NK-92 (cell line): ENCODE measurements at regions not wholly inside any gene's neighbourhood (a gene's known extent, or its start where the extent isn't known, plus 50 kb on each side); places are given as distances from the start of the nearest gene placed in this dataset.

Experiments used
- DNase-seq: peaks from one replicate; lab custom pipeline; 2025; ENCODE audit not compliant: unreplicated experiment; lab: John Stamatoyannopoulos, UW

DNA sequence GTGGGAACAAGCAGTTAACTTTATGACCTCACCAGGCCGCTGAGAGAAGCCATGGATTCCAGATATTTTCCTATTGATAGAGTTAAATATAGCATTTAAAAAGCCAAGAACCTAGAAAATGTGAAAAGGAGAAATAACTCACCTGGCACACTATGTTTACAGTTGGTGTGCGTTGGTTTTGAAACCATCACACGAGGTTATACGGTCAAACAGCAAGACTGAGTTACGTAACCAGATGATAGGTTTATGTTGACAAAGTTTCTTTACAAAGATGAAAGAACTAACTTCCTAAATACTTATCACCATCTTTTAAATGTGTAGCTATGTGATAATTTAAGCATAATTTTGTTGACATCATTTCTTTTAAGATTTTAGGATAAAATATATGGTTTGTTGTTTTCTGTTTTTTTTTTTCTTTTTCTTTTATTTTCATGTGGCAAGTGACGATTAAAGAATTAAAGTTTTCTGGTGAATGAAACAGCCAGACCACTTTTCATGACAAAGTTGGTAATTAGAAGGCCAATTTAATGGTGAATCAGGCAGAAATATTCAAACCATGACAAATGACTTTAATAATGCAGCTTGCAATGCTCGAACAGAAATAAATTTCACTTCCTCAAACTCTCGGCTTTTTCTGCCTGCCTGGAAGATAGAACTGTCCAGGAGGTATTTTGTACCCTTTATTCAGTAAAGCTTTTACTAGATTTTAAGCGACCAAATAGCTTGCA, 339.1 kb upstream of the OBI1 start:
- no peak for DNase-seq

DNA sequence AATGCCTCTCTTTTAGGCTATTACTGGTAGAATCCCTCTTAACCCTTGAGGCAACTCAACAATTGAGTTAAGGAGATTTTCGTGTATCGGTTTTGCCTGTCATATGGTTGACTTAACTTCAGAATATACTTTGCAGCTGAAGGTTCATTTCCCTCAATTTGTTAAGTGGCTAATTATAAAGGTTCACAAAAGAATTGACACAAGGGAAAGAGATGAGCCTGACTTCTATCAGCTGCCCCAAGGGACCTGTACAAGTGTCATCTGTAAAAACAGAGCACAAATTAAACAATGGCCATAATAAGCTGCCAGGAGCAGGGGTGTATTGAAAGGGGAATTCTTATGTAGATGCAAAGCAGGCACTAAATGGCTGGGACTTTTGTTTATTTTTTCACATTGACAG, 334.8 kb upstream of the OBI1 start:
- no peak for DNase-seq

DNA sequence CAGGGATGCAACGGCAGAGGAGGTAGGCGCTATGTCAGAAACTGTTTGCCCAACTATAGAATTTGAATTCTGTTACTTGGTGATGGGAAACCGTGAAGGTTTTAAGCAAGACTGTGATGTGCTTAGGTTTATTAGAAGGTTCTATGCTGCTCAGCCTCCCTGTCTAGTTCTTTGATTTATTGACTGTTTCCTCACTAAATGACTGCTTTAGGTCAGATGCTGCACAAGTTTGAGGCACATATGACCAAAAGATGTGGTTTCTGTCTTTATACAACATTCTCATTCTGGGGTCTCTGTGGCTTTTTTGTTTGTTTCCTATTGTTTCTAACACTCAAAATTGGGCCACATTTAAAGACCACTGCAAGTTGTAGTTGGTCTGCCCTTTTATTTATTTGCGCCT, 323.0 kb upstream of the OBI1 start:
- no peak for DNase-seq

DNA sequence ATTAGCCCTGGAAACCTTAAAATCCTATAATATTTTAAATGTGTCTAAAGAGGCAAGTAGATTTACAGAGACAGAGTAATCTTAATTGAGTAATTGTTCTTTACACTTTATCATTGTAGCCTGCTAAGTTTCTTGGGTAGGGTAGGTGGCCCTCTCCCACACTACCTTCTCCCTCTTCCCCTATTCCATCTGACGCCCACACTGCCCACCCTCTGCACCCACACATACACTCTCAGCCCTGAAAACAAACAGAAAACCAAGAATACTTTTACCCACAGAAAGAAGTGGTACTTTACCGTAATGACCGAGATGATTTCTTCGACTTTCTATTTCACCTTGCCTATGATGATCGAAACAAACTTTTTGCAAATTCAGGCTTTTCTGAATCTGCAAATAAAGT, 320.4 kb upstream of the OBI1 start:
- DNase-seq: no peak

DNA sequence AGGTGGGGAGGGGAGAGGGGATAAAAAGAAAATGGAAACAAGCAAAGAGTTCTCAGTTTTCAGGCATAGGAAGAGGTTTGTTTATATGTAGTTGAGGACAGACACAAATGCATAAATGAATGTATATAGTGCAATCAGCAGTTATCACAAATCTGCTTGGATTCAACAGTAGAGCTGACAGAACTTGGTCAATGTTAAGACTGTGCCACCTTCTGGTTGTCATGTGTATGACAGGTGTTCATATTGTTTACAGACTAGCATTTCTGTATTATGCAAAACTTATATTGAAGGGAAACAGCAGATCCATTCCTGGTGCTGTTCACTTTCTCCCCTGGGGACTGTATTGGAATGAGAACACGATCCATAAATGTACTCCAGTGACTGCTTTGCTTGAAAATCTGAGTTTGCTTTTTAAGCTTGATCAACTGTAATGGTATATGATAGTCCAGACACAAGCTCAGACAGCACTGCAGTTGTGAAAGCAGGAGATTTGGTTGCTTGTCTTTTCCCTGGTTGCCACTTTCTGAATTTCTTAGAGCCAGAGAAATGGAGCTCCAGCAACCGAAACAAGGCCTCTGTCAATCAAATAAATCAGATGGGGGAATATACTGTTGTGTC, 319.5 kb upstream of the OBI1 start:
- no peak for DNase-seq

DNA sequence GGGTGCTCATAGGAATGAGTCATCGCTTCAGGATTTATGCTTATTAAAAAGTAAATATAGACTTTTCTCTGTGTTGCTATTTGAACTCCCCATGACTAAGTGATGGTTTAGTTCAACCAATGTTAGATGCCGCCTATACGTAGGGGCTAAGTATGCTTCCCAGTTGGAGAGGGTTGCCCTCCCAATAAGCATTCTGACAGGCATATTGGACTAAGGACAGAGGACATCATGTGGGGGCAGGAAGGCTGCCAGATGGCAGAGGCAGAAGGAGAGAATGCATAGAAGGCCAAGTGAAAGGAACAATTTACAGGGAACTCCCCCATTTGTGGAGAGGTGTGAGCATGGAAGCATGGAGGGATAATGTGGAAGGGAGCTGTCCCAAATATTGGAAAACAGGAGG, 318.4 kb upstream of the OBI1 start:
- DNase-seq: no peak

DNA sequence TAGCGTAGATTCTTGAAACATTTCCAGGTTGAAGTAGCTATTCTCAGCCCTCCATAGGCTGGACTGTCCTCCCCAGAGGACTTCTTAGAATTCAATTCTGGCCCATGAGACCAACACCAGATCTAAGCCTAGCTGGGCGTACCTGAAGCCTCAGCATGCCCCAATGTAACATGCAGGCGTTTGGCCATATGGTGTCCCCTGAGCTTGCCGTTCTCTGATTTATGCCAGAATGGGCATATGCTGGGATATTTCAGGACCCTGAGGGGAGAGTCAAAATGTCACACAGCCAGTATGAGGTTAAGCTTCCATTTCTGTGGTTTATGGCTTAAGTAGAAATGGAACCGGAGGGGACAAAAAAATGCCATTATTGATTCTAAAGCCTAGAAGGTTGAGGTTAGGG, 317.7 kb upstream of the OBI1 start:
- DNase-seq: no peak

DNA sequence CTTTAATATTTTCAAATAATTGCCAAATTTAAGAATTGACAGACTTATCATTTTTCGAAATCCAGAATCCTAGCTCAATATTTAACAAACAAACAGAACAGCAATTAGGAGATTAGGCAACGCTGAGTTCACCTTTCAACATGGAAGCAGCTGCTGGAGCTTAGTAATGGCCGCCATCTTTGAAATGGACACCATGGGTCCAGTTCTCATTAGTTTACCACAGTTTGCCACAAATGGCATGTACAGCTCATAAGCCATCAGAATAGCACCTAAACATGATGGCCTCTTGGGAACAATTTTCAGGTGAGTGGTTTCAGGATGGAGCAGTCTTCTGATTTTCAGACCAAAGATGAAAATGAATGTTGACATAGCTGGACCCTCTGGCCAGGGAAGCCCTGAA, 313.6 kb upstream of the OBI1 start:
- DNase-seq: no peak

DNA sequence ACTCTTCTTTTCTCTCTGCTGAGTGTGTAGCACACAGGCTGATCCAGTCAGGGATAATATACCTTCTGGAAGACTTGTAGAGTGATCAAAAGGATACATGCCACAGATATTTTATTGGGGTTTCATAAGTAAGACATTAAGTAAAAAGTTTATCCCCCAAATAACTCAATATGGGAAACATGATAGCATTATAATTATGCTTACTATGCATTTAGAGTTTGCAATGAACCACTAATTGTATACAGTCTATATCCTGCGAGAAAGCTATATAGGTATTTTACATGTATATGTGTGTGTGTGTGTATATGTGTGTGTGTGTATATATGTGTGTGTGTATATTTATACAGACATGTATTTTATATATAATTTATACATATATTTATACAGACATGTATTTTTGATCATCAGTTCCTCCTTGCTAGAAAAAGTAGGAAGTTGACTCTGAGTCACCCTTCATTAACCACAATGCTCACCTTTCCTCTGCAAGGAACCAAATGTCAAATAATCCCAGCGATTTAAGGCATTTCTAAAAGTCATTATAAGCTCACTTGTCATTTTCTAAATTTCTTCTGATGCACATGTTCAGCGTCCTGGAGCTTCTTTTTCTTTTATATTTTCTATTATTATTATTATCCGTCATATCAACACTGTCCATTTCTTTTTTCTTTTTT, 312.5 kb upstream of the OBI1 start:
- no peak for DNase-seq

DNA sequence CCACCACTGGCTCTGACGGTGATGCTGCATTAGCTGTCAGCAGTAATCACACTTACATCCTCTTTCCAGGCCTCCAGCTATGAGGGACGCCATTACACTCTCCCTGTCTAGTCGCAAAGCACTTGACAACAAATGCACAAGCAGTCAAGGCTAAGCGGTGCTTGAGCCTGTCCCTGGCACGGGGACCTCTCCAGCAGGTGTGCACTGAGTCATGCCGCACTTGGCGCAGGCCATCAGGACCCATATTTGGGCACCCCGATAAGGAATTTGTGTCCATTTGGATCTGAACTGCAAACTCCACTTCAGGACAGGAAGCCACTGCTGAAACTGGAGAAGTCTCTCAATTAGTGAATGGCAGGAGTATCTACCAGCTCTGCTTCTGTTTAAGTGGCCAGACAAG, 301.9 kb upstream of the OBI1 start:
- DNase-seq: no peak

DNA sequence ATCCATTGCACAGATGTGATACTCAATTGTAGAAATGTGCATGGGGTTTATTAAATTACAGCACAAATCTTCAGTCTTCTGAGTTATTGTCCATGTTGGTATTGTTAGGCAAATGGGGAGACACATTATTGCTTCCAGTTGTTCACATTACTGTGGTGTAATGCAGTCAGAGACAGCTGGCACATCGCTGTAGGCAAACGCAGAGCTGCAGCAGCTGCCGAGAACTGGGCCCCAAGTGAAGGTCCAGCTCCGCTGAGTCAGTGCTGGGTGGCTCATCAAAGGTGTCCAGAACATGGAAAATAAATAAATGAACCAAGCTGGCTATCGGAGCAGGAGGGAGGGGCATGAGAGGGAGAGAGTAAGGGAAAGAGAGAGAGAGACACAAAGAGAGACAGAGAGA, 299.1 kb upstream of the OBI1 start:
- DNase-seq: no peak

DNA sequence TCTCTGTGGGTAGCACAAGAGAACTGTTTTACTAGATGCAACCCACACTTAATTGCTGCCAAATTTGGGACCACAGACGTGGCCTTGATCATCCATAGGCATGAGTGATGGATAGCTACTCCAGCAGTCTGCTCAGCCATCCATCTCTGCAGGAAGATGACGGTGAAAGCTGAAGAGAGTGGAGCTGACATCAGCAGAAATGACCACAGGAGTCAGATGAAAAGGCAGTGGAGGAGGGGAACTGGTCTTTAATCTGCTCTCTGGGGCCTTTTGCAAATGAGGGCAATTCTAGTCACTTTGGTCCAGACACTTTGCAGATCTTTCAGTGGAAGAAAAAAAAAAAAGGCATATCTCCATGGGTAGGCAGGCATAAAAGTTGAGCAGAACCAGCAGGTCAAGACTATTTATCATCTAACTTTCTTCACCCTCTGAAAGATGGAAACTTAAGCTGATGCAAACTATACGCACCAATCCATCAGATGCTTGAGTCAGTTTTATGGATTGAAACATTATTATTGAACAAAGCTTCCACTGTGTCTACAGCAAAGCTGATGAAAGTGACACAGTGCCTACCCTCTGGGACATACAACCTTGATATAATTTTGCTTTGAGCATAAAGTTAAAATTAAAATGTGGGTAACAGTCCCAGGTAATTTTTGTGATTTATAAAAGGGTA, 281.6 kb upstream of the OBI1 start:
- no peak for DNase-seq

DNA sequence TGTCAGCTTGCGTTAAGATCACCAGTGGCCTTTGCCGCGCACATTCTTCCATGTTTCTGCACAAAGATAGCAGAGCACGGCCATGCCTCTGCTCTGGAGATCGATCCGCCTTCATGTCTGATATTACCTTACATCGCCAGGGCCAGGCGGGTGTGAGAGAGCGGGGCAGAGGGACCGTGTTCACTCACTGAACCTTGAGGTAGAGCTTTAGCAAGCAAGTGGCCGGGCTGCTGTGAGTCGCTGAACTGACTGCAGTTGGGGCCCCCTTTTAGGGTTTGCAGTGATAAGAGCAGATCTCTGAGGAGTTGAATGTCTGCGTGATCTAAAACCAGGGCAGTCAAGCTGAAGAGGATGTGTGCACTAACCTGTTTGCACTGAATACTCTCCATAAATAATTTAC, 275.4 kb upstream of the OBI1 start:
- no peak for DNase-seq

DNA sequence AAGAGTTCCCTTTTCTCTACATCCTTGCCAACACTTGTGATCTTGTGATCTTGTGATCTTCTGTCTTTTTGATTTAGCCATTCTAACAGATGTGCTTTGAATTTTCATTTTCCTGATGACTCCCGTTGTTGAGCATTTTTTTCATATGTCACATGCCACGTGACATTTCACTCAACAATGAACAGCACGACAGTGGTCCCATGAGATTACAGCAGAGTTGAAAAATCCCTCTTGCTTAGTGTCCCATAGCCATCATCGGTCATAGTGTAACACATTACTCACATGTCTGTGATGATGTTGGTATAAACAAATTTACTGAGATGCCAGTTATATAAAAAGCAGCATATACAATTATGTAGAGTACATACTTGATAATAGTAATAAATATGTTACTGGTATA, 256.1 kb upstream of the OBI1 start:
- no peak for DNase-seq

DNA sequence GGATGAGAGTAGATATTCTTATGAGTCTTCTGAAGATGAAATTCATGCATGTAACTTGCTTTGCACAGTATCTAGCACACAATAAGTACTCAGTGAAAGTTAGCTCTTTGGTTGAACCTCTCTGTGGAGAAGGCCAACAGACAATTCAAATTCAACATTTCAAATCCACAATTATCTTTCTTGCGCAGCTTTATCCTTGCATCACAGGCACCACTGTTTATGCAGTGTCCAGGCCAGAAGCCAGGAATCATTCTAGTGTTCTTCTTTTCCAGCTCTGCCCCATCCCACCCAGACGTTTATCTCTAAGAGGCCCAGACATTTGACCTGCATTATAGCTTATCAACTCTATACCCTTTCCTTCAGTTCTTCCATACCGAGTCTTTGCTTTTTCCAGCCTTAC, 254.7 kb upstream of the OBI1 start:
- DNase-seq: no peak

DNA sequence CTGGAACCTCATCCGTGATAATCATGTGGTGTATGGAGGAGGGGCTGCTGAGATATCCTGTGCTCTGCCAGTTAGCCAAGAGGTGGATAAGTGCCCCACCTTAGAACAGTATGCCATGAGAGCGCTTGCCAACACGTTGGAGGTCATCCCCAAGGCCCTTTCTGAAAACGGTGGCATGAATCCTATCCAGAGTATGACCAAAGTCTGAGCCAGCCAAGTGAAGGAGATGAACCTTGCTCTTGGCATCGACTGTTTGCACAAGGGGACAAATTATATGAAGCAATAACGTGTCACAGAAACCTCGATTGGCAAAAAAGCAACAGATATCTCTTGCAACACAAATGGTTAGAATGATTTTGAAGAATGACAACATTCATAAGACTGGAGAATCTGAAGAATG, 251.2 kb upstream of the OBI1 start:
- no peak for DNase-seq

DNA sequence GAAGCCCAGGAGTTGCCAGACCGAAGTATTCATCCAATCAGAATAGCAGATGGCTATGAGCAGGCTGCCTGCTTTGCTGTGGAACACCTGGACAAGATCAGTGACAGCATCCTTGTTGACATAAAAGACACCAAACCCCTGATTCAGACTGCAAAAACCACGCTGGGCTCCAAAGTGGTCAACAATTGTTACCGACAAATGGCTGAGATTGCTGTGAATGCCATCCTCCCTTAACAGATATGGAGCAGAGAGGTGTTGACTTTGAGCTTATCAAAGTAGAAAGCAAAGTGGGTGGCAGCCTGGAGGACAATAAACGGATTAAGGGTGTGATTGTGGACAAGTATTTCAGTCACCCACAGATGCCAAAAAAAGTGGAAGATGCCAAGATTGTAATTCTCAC, 250.3 kb upstream of the OBI1 start:
- no peak for DNase-seq

DNA sequence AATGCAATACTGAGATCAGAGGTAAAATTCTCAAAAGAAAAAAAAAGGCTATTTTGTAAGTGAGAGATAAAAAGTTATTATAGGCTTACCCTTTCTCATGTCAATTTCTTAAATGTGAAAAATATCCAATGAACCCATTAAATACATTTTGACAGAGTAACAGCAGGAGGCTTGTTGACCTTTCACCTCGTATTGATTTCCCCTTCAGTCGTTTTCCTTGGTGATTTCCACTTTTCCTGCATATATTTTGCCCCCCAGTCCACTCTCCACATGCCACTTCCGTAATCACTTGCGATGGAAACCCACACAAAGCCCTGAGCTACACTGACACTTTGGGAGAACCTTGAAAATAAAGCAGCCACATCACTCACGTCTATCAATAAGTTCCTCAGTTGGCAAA, 248.1 kb upstream of the OBI1 start:
- DNase-seq: no peak

DNA sequence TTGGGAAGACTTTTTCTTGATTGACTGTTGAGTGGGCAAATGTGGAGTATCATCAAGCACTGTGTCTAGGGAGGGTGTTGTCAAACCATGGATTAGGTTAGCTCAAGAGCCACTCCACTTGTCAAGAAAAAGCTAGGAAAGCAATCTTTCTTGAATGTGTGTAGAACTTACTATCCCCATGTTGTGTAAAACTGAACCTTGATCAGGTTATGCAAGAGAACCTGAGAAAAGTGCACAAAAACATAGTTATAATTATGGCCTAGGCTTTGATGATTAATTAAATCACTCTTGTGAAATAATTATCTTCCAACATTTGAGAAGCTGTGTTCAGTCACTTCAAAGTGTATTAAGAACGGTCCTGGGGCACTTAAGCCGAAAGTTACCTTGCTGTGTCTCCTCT, 238.2 kb upstream of the OBI1 start:
- DNase-seq: no peak

DNA sequence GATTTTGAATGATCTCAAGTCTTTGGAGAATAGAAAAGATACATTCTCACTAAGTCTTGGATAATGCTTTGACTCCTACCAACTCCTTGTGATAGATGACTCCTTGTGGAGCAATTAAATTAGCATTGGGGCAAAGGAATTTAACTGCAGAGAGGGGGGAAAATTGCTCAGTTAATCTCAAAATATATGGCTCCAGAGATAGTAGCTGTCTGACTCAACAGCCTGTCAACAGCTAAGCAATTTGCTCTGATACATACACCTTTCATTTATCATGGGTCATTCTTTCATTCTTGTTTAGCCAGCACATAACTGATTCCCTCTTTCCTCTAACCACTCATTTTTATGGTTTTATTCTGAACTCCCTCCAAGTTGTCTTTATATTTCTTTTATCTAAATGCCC, 225.6 kb upstream of the OBI1 start:
- no peak for DNase-seq

DNA sequence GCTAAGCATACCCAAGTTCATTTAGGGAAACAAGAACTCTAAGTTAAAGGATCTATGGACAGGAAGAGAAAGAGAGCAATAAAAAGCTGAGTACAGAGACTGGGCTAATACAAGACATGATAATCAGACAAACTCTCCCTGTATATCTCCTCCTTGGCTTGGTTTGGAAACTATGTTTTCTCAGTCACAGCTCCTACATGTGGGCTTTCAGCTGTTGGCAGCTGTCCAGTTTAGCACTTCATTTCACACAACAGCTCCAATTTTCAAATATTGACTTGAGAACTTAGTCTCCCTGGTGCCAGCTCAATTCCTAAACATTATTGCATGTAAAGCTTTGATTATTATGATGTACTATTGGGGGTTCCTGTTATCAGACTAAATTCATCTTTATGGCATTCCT, 222.8 kb upstream of the OBI1 start:
- no peak for DNase-seq

DNA sequence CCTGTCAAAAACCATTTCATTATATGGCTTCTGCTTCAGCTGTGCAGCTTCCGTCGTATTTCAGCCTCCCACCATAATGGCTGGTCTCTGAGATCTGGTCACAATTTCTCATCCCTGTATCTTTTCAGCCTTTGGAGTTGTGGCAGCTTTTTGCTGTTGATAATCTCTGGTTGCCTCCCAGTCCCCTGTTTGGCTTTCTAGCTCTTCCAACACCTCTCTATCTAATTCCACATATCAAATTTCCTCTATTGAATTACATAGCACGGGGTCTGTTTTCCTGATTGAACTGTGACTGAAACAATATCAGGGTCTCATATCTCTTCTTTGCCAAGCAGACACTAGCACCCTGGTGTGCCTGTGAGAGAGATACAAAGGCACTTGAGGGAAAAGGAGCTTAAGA, 222.1 kb upstream of the OBI1 start:
- DNase-seq: no peak
